Endodermal cell (in vitro differentiated cells): ENCODE measurements at regions not wholly inside any gene's neighbourhood (a gene's known extent, or its start where the extent isn't known, plus 50 kb on each side); places are given as distances from the start of the nearest gene placed in this dataset.

ENCODE experiments used
- DNase-seq: peaks from one replicate; pipeline ENCODE4 v3.0.0-alpha.2; 2017
- H3K27ac ChIP-seq: 2 replicates; pipeline ENCODE4 v1.5.1; 2013; ENCODE audit warnings: mild to moderate bottlenecking, low read depth, low read length, moderate library complexity
- H3K27me3 ChIP-seq: 2 replicates; pipeline ENCODE4 v1.6.1; 2013; ENCODE audit warnings: mild to moderate bottlenecking, low read length, moderate library complexity; ENCODE audit not compliant: insufficient read depth, control insufficient read depth, poor library complexity, severe bottlenecking
- H3K36me3 ChIP-seq: 2 replicates; pipeline ENCODE4 v1.7.0; 2013; ENCODE audit warnings: mild to moderate bottlenecking, low read length, moderate library complexity; ENCODE audit not compliant: control insufficient read depth, insufficient read depth
- H3K4me1 ChIP-seq: one replicate; pipeline ENCODE4 v1.7.0; 2013; ENCODE audit warnings: low read length; ENCODE audit not compliant: control insufficient read depth, insufficient read depth
- H3K4me3 ChIP-seq: 2 replicates; pipeline ENCODE4 v1.5.1; 2013; ENCODE audit warnings: mild to moderate bottlenecking, low read length, moderate library complexity
- H3K9ac ChIP-seq: 2 replicates; pipeline ENCODE4 v1.6.1; 2013; ENCODE audit warnings: mild to moderate bottlenecking, low read length, moderate library complexity; ENCODE audit not compliant: poor library complexity, severe bottlenecking; ENCODE audit errors: extremely low read depth
- H3K9me3 ChIP-seq: 2 replicates; pipeline ENCODE4 v1.6.1; 2013; ENCODE audit warnings: mild to moderate bottlenecking, low read length, moderate library complexity; ENCODE audit not compliant: control insufficient read depth
- H3K27ac Mint-ChIP-seq: 2 replicates; pipeline ENCODE4 v1.8.0; 2020; ENCODE audit warnings: mixed read lengths
- H3K27me3 Mint-ChIP-seq: 2 replicates; pipeline ENCODE4 v1.8.0; 2021; ENCODE audit warnings: mild to moderate bottlenecking, mixed read lengths; ENCODE audit not compliant: insufficient read depth
- H3K36me3 Mint-ChIP-seq: 2 replicates; pipeline ENCODE4 v1.8.0; 2020; ENCODE audit warnings: low read depth, mixed read lengths
- H3K4me1 Mint-ChIP-seq: 2 replicates; pipeline ENCODE4 v1.8.0; 2020; ENCODE audit warnings: mixed read lengths
- H3K4me3 Mint-ChIP-seq: 2 replicates; pipeline ENCODE4 v1.8.0; 2020; ENCODE audit warnings: mild to moderate bottlenecking, moderate library complexity, mixed read lengths
- H3K9me3 Mint-ChIP-seq: 2 replicates; pipeline ENCODE4 v1.8.0; 2020; ENCODE audit warnings: mild to moderate bottlenecking, mixed read lengths
- CTCF ChIP-seq: fragments of 200-600 bp; sonication (generic); conservative IDR thresholded peaks from 2 replicates; pipeline ENCODE4 v1.5.0; 2021; ENCODE audit warnings: antibody characterized with exemption, mild to moderate bottlenecking
- WGBS, 2 experiments: methylation state at CpG; one replicate each; pipeline versions ENCODE4 v1.1.5 to v1.1.7; 2013; ENCODE audit warnings: missing lambda C conversion rate in 2 of 2, mixed read lengths in 1 of 2; ENCODE audit not compliant: insufficient coverage in 1 of 2, insufficient read length in 1 of 2; 5-methylcytosine and 5-hydroxymethylcytosine counted together

- H3K4me1 ChIP-seq = no peaks in the 10 kb centered on the region
- no peaks in the 10 kb centered on the region for H3K27me3 Mint-ChIP-seq
- H3K27ac Mint-ChIP-seq = no peak overlapping the region
- no peaks in the 10 kb centered on the region for H3K9me3 Mint-ChIP-seq
- no peak for TF ChIP-seq CTCF
- H3K4me3 Mint-ChIP-seq = no peak overlapping the region
- no peaks in the 10 kb centered on the region for H3K27me3 ChIP-seq
- no peaks in the 10 kb centered on the region for H3K36me3 Mint-ChIP-seq
- no peak overlapping the region for H3K27ac ChIP-seq
- DNase-seq = no peak
- H3K4me3 ChIP-seq = no peak overlapping the region
- 92 to 100% methylated on average over 1 of the region's 1 CpG for WGBS, 2 experiments
- no peak overlapping the region for H3K9ac ChIP-seq
- no peaks in the 10 kb centered on the region for H3K4me1 Mint-ChIP-seq
- H3K9me3 ChIP-seq = no peaks in the 10 kb centered on the region
- no peaks in the 10 kb centered on the region for H3K36me3 ChIP-seq
Observed at GRCh38 chr12:90368081-90368480, 586.9 kb downstream of the CCER1 start.

GRCh38 chr12:90366286-90366685 lies 588.7 kb downstream of the CCER1 start:
- no peaks in the 10 kb centered on the region for H3K27me3 ChIP-seq
- 96 to 100% methylated on average over 1 to 2 of the region's 2 CpGs for WGBS, 2 experiments
- no peak for TF ChIP-seq CTCF

GRCh38 chr12:90360300-90360699 lies 594.7 kb downstream of the CCER1 start:
- no peak for DNase-seq
- H3K9me3 Mint-ChIP-seq = no peaks in the 10 kb centered on the region
- H3K27ac Mint-ChIP-seq = no peak overlapping the region
- H3K9ac ChIP-seq = no peak overlapping the region
- H3K27ac ChIP-seq = no peak overlapping the region
- H3K27me3 Mint-ChIP-seq = no peaks in the 10 kb centered on the region
- no peaks in the 10 kb centered on the region for H3K36me3 ChIP-seq
- H3K4me3 ChIP-seq = no peak overlapping the region
- H3K9me3 ChIP-seq = no peaks in the 10 kb centered on the region
- H3K36me3 Mint-ChIP-seq = no peaks in the 10 kb centered on the region
- H3K4me3 Mint-ChIP-seq = no peak overlapping the region
- peaks cover 3% of the 10 kb centered on the region for H3K4me1 ChIP-seq
- H3K27me3 ChIP-seq = no peaks in the 10 kb centered on the region
- peaks cover 22% of the 10 kb centered on the region for H3K4me1 Mint-ChIP-seq
- no peak for TF ChIP-seq CTCF

More at GRCh38 chr12:90366286-90366685, 588.7 kb downstream of the CCER1 start:
- H3K36me3 ChIP-seq = no peaks in the 10 kb centered on the region
- no peaks in the 10 kb centered on the region for H3K9me3 ChIP-seq
- no peak for DNase-seq
- H3K27me3 Mint-ChIP-seq = no peaks in the 10 kb centered on the region
- no peaks in the 10 kb centered on the region for H3K4me1 ChIP-seq
- H3K27ac ChIP-seq = no peak overlapping the region
- H3K4me3 ChIP-seq = no peak overlapping the region
- H3K27ac Mint-ChIP-seq = no peak overlapping the region
- no peaks in the 10 kb centered on the region for H3K9me3 Mint-ChIP-seq
- no peaks in the 10 kb centered on the region for H3K36me3 Mint-ChIP-seq
- H3K4me1 Mint-ChIP-seq = no peaks in the 10 kb centered on the region
- H3K9ac ChIP-seq = no peak overlapping the region
- no peak overlapping the region for H3K4me3 Mint-ChIP-seq
